ENCODE measurements at regions not wholly inside any gene's neighbourhood (a gene's known extent, or its start where the extent isn't known, plus 50 kb on each side); places are given as distances from the start of the nearest gene placed in this dataset.

DNA sequence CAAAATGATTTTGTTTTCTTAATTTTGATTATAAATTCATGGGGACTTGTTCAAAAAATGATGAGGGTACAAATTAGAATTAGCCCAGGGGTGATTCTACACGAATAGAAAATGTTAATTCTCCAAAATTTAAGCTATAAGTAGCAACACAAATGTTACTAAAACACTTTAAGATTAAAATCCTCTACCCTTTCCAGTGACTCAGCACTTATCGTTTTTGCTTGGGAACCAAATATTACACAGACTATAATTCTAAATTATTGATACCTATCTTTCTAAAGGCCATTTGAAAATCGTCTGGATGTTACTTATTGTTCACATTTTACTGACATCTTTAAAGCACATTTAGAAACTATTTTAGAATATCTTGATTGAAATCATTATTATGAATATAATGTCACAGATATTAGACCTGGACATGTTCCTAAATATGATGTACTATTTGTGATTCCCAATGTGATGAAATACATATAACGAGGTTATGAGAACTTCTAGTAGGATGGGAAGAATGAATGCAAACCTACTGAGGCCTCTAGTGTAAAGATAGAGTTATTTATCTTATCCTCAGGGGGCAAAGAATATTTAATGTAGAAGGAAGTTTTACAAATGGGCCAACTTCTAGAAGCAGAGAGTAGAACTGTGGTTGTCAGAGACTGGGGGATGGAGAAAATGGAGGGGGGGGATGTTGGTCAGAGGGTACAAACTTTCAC, 132.0 kb upstream of the TP63 start (continued):
- TF ChIP-seq NFYB (CRISPR knock-in tag; conservative IDR thresholded peaks at IDR 0.05; ENCODE audit: low read depth) = no peak
- no peak for TF ChIP-seq CREB1 (CRISPR knock-in tag; IDR thresholded peaks at IDR 0.05)
- TF ChIP-seq ZBTB21 (CRISPR knock-in tag; IDR thresholded peaks at IDR 0.05; ENCODE audit: borderline replicate concordance) = no peak
- no peak for TF ChIP-seq JUN (CRISPR knock-in tag; IDR thresholded peaks at IDR 0.05)
- TF ChIP-seq E2F1 (CRISPR knock-in tag; IDR thresholded peaks at IDR 0.05) = no peak
- TF ChIP-seq FOXK1 (CRISPR knock-in tag; IDR thresholded peaks at IDR 0.05) = no peak

- Mint-ChIP-seq H3K36me3 (no peaks in the 10 kb centered on the region), H3K27me3 (ENCODE audit: low read depth) (no peaks in the 10 kb centered on the region), H3K9me3 (no peaks in the 10 kb centered on the region), H3K4me3 (no peak overlapping the region), H3K27ac (no peak overlapping the region), H3K4me1 (no peaks in the 10 kb centered on the region)
- CTCF ChIA-PET = no interaction called here
- POLR2A ChIA-PET = no interaction called here
- DNase-seq (ENCODE audit: low spot score) (no peak), ATAC-seq (no peak)
- no peak for TF ChIP-seq NFYB (CRISPR knock-in tag; conservative IDR thresholded peaks at IDR 0.05; ENCODE audit: low read depth)
- no peak for TF ChIP-seq ZNF671 (CRISPR knock-in tag; IDR thresholded peaks at IDR 0.05)
- no peak for TF ChIP-seq NFE2L1 (CRISPR knock-in tag; IDR thresholded peaks at IDR 0.05)
- no peak for TF ChIP-seq TP53 (CRISPR knock-in tag; IDR thresholded peaks at IDR 0.05)
These were observed 130.9 kb upstream of the TP63 start for GRCh38 chr3:189500299-189500698.

GRCh38 chr3:189500798-189501495, 130.2 kb upstream of the TP63 start:
- TF ChIP-seq TP53 (CRISPR knock-in tag; IDR thresholded peaks at IDR 0.05) = no peak
- no peak for TF ChIP-seq MYBL2 (CRISPR knock-in tag; IDR thresholded peaks at IDR 0.05)
- TF ChIP-seq CBFB (CRISPR knock-in tag; IDR thresholded peaks at IDR 0.05; ENCODE audit: low read depth) = no peak
- TF ChIP-seq, protein P1, sequence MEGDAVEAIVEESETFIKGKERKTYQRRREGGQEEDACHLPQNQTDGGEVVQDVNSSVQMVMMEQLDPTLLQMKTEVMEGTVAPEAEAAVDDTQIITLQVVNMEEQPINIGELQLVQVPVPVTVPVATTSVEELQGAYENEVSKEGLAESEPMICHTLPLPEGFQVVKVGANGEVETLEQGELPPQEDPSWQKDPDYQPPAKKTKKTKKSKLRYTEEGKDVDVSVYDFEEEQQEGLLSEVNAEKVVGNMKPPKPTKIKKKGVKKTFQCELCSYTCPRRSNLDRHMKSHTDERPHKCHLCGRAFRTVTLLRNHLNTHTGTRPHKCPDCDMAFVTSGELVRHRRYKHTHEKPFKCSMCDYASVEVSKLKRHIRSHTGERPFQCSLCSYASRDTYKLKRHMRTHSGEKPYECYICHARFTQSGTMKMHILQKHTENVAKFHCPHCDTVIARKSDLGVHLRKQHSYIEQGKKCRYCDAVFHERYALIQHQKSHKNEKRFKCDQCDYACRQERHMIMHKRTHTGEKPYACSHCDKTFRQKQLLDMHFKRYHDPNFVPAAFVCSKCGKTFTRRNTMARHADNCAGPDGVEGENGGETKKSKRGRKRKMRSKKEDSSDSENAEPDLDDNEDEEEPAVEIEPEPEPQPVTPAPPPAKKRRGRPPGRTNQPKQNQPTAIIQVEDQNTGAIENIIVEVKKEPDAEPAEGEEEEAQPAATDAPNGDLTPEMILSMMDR (IDR thresholded peaks at IDR 0.05) = no peak
- TF ChIP-seq NFE2L1 (CRISPR knock-in tag; IDR thresholded peaks at IDR 0.05) = no peak
- TF ChIP-seq ZNF512 (CRISPR knock-in tag; IDR thresholded peaks at IDR 0.05; ENCODE audit: borderline replicate concordance) = no peak
- TF ChIP-seq SMAD3 (CRISPR knock-in tag; IDR thresholded peaks at IDR 0.05; ENCODE audit: borderline replicate concordance) = no peak
- TF ChIP-seq SP1 (CRISPR knock-in tag; conservative IDR thresholded peaks at IDR 0.05) = no peak

GRCh38 chr3:189502256-189502655, 128.9 kb upstream of the TP63 start:
- DNase-seq (ENCODE audit: low spot score) (no peak), ATAC-seq (no peak)
- CTCF ChIA-PET = interaction anchor here (1.9 kb wide), 1 partner anchor 230 kb away, joined by 4 read pairs; no protein-coding TSS in a partner anchor
- H3K27me3 Mint-ChIP-seq (ENCODE audit: low read depth) = no peaks in the 10 kb centered on the region
- H3K36me3 Mint-ChIP-seq = no peaks in the 10 kb centered on the region
- POLR2A ChIA-PET = no interaction called here
- H3K4me3 Mint-ChIP-seq = no peak overlapping the region
- H3K27ac Mint-ChIP-seq = no peak overlapping the region
- H3K4me1 Mint-ChIP-seq = no peaks in the 10 kb centered on the region
- no peaks in the 10 kb centered on the region for H3K9me3 Mint-ChIP-seq
- TF ChIP-seq ZNF512 (CRISPR knock-in tag; IDR thresholded peaks at IDR 0.05; ENCODE audit: borderline replicate concordance) = no peak
- no peak for TF ChIP-seq FOXJ3 (CRISPR knock-in tag; IDR thresholded peaks at IDR 0.05; ENCODE audit: borderline replicate concordance)
- TF ChIP-seq JUN (CRISPR knock-in tag; IDR thresholded peaks at IDR 0.05) = no peak
- no peak for TF ChIP-seq SMAD4 (CRISPR knock-in tag; IDR thresholded peaks at IDR 0.05)
- TF ChIP-seq, protein P2, sequence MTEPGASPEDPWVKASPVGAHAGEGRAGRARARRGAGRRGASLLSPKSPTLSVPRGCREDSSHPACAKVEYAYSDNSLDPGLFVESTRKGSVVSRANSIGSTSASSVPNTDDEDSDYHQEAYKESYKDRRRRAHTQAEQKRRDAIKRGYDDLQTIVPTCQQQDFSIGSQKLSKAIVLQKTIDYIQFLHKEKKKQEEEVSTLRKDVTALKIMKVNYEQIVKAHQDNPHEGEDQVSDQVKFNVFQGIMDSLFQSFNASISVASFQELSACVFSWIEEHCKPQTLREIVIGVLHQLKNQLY (CRISPR knock-in tag; IDR thresholded peaks at IDR 0.05) = no peak
- no peak for TF ChIP-seq ZNF219 (CRISPR knock-in tag; IDR thresholded peaks at IDR 0.05; ENCODE audit: borderline replicate concordance)
- TF ChIP-seq RELA (CRISPR knock-in tag; IDR thresholded peaks at IDR 0.05; ENCODE audit: borderline replicate concordance) = no peak
- TF ChIP-seq GTF2I (CRISPR knock-in tag; conservative IDR thresholded peaks at IDR 0.05) = no peak
- no peak for TF ChIP-seq USF2 (CRISPR knock-in tag; IDR thresholded peaks at IDR 0.05)

More at GRCh38 chr3:189500798-189501495, 130.2 kb upstream of the TP63 start:
- Mint-ChIP-seq H3K9me3 (no peaks in the 10 kb centered on the region), H3K4me3 (no peak overlapping the region), H3K4me1 (no peaks in the 10 kb centered on the region), H3K36me3 (no peaks in the 10 kb centered on the region), H3K27me3 (ENCODE audit: low read depth) (no peaks in the 10 kb centered on the region), H3K27ac (no peak overlapping the region; the same call in 1 of the 2 replicates)
- ChIA-PET CTCF (no interaction called here), POLR2A (no interaction called here)
- ATAC-seq = no peak
- no peak for DNase-seq (ENCODE audit: low spot score)

All from WTC11 (cell line).